IMR-90 (cell line): ENCODE measurements at regions not wholly inside any gene's neighbourhood (a gene's known extent, or its start where the extent isn't known, plus 50 kb on each side); places are given as distances from the start of the nearest gene placed in this dataset.

Experiments used
- ATAC-seq: fragments of 200-7000 bp; cut with Tn5 transposase; 2 replicates; pipeline ENCODE4 v1.9.1; 2020; ENCODE audit warnings: low read depth, mild to moderate bottlenecking, moderate library complexity
- BruUV-seq: library from RNA; stranded (reverse); fragments of 400-500 nt; replicated peaks from 2 replicates; lab custom pipeline; 2021; lab: Mats Ljungman, UMichigan
- CTCF ChIA-PET: fragments of 300-600 bp; formaldehyde crosslinking; extraction: SDS; loops from one replicate; lab custom pipeline; 2021; ENCODE audit warnings: antibody characterized with exemption; lab: Yijun Ruan, JAX
- POLR2A ChIA-PET: fragments of 300-600 bp; sonication (Branson Sonifier 250); formaldehyde crosslinking; loops from one replicate; lab custom pipeline; 2022; ENCODE audit warnings: antibody characterized with exemption; ENCODE audit not compliant: unreplicated experiment; lab: Charles Lee
- DNase-seq: peaks from one replicate; pipeline ENCODE4 v3.0.0; 2013
- H2AFZ ChIP-seq: replicated peaks from 2 replicates; pipeline ENCODE3; 2013; ENCODE audit warnings: low read length, mild to moderate bottlenecking; ENCODE audit not compliant: poor library complexity
- H2AK5ac ChIP-seq: 2 replicates; pipeline ENCODE4 v1.6.1; 2013; ENCODE audit warnings: low read depth, low read length, inconsistent platforms
- H2AK9ac ChIP-seq: replicated peaks from 2 replicates; pipeline ENCODE3; 2013; ENCODE audit warnings: mild to moderate bottlenecking, low read depth, low read length, moderate library complexity; ENCODE audit not compliant: poor library complexity
- H2BK120ac ChIP-seq: 2 replicates; pipeline ENCODE4 v1.6.1; 2013; ENCODE audit warnings: low read depth, low read length, inconsistent platforms
- H2BK15ac ChIP-seq: 3 replicates; pipeline ENCODE4 v1.6.1; 2013; ENCODE audit warnings: low read depth, low read length, inconsistent platforms
- H2BK20ac ChIP-seq: 2 replicates; pipeline ENCODE4 v1.6.1; 2013; ENCODE audit warnings: low read depth, mild to moderate bottlenecking, inconsistent platforms, low read length, moderate library complexity
- H2BK5ac ChIP-seq: 2 replicates; pipeline ENCODE4 v1.6.1; 2013; ENCODE audit warnings: mild to moderate bottlenecking, low read depth, low read length, inconsistent platforms; ENCODE audit not compliant: poor library complexity, severe bottlenecking
- H3K14ac ChIP-seq: replicated peaks from 2 replicates; pipeline ENCODE4 v1.6.1; 2013; ENCODE audit warnings: low read depth, low read length, inconsistent platforms
- H3K18ac ChIP-seq: 2 replicates; pipeline ENCODE4 v1.6.1; 2013; ENCODE audit warnings: low read depth, low read length, control low read depth
- H3K23ac ChIP-seq: 2 replicates; pipeline ENCODE4 v1.6.1; 2013; ENCODE audit warnings: low read depth, low read length, inconsistent platforms
- H3K27ac ChIP-seq: 2 replicates; pipeline ENCODE4 v1.5.1; 2013; ENCODE audit warnings: mild to moderate bottlenecking, control low read depth, low read length; ENCODE audit not compliant: insufficient read depth
- H3K27me3 ChIP-seq: 2 replicates; pipeline ENCODE4 v1.6.1; 2013; ENCODE audit warnings: low read length; ENCODE audit not compliant: control insufficient read depth, insufficient read depth
- H3K36me3 ChIP-seq: 2 replicates; pipeline ENCODE4 v1.6.1; 2013; ENCODE audit warnings: low read length, mixed read lengths; ENCODE audit not compliant: control insufficient read depth, insufficient read depth
- H3K4ac ChIP-seq: 2 replicates; pipeline ENCODE4 v1.6.1; 2013; ENCODE audit warnings: low read depth, low read length, inconsistent platforms
- H3K4me1 ChIP-seq: 2 replicates; pipeline ENCODE4 v1.6.1; 2013; ENCODE audit warnings: low read length, mixed read lengths; ENCODE audit not compliant: control insufficient read depth, insufficient read depth
- H3K4me2 ChIP-seq: 2 replicates; pipeline ENCODE4 v1.6.1; 2013; ENCODE audit warnings: low read depth, mild to moderate bottlenecking, control low read depth, low read length, moderate library complexity
- H3K4me3 ChIP-seq: 2 replicates; pipeline ENCODE4 v1.5.1; 2013; ENCODE audit warnings: low read depth, mild to moderate bottlenecking, control low read depth, low read length, moderate library complexity; ENCODE audit not compliant: insufficient read depth
- H3K56ac ChIP-seq: 2 replicates; pipeline ENCODE4 v1.6.1; 2013; ENCODE audit warnings: low read length, inconsistent platforms; ENCODE audit not compliant: insufficient read depth; ENCODE audit errors: extremely low read depth
- H3K79me1 ChIP-seq, 2 experiments: 2 replicates each; pipeline ENCODE4 v1.6.1; 2013; ENCODE audit warnings: low read length in 2 of 2, inconsistent platforms in 1 of 2, low read depth in 1 of 2
- H3K9ac ChIP-seq: 2 replicates; pipeline ENCODE4 v1.6.1; 2013; ENCODE audit warnings: low read depth, low read length, control low read depth
- H3K9me1 ChIP-seq: 2 replicates; pipeline ENCODE4 v1.6.1; 2013; ENCODE audit warnings: low read length, inconsistent platforms; ENCODE audit not compliant: insufficient read depth
- H3K9me3 ChIP-seq: 2 replicates; pipeline ENCODE4 v1.6.1; 2013; ENCODE audit warnings: low read length; ENCODE audit not compliant: control insufficient read depth, insufficient read depth
- H4K20me1 ChIP-seq: 2 replicates; pipeline ENCODE4 v1.6.1; 2013; ENCODE audit warnings: low read length, inconsistent platforms; ENCODE audit not compliant: insufficient read depth
- H4K5ac ChIP-seq: 2 replicates; pipeline ENCODE4 v1.6.1; 2013; ENCODE audit warnings: mild to moderate bottlenecking, low read depth, low read length, control low read depth
- H4K8ac ChIP-seq, 2 experiments: 2 replicates each; pipeline ENCODE4 v1.6.1; 2013; ENCODE audit warnings: low read depth in 2 of 2, low read length in 2 of 2, control low read depth in 1 of 2, inconsistent platforms in 1 of 2
- H4K91ac ChIP-seq: 2 replicates; pipeline ENCODE4 v1.6.1; 2013; ENCODE audit warnings: low read depth, low read length, inconsistent platforms; ENCODE audit not compliant: insufficient read depth
- BHLHE40 ChIP-seq: fragments of 150-350 bp; IDR thresholded peaks from 2 replicates; pipeline ENCODE4 v1.6.1; 2016; ENCODE audit warnings: mild to moderate bottlenecking, low read depth, low read length
- CEBPB ChIP-seq: IDR thresholded peaks from 2 replicates; pipeline ENCODE4 v1.6.1; 2012; ENCODE audit warnings: low read depth, low read length, improper control_type of control experiment
- CHD1 ChIP-seq: IDR thresholded peaks from 2 replicates; pipeline ENCODE4 v1.6.1; 2012; ENCODE audit warnings: low read depth, low read length, improper control_type of control experiment
- FOS ChIP-seq: fragments of 150-350 bp; IDR thresholded peaks from 2 replicates; pipeline ENCODE4 v1.6.1; 2016; ENCODE audit warnings: low read depth, low read length
- MAFK ChIP-seq: IDR thresholded peaks from 2 replicates; pipeline ENCODE4 v1.6.1; 2012; ENCODE audit warnings: low read depth, low read length, improper control_type of control experiment
- MAZ ChIP-seq: IDR thresholded peaks from 2 replicates; pipeline ENCODE4 v1.6.1; 2012; ENCODE audit warnings: low read depth, mild to moderate bottlenecking, low read length, improper control_type of control experiment, moderate library complexity, borderline replicate concordance
- MXI1 ChIP-seq: IDR thresholded peaks from 2 replicates; pipeline ENCODE4 v1.6.1; 2012; ENCODE audit warnings: low read depth, mild to moderate bottlenecking, low read length, moderate library complexity, borderline replicate concordance
- NFE2L2 ChIP-seq: fragments of 150-350 bp; IDR thresholded peaks from 2 replicates; pipeline ENCODE4 v1.6.1; 2016; ENCODE audit warnings: low read depth, mild to moderate bottlenecking, low read length
- POLR2A ChIP-seq: IDR thresholded peaks from 2 replicates; pipeline ENCODE4 v1.6.1; 2012; ENCODE audit warnings: mild to moderate bottlenecking, low read depth, low read length
- RAD21 ChIP-seq: IDR thresholded peaks from 2 replicates; pipeline ENCODE4 v1.6.1; 2012; ENCODE audit warnings: low read length, improper control_type of control experiment
- RCOR1 ChIP-seq: IDR thresholded peaks from 2 replicates; pipeline ENCODE4 v1.6.1; 2012; ENCODE audit warnings: mild to moderate bottlenecking, low read length, improper control_type of control experiment; ENCODE audit not compliant: insufficient replicate concordance
- RFX5 ChIP-seq: IDR thresholded peaks from 2 replicates; pipeline ENCODE4 v1.8.0; 2012; ENCODE audit warnings: low read depth, mild to moderate bottlenecking, low read length, moderate library complexity
- SMC3 ChIP-seq: fragments of 150-350 bp; IDR thresholded peaks from 2 replicates; pipeline ENCODE4 v1.6.1; 2016; ENCODE audit warnings: low read depth, mild to moderate bottlenecking, antibody characterized with exemption, low read length, moderate library complexity
- WGBS, 2 experiments: methylation state at CpG; one replicate each; pipeline versions ENCODE4 v1.1.5 to v1.1.7; 2013; ENCODE audit warnings: missing lambda C conversion rate in 2 of 2; ENCODE audit not compliant: insufficient read length in 1 of 2; ENCODE audit errors: extremely low coverage in 2 of 2; 5-methylcytosine and 5-hydroxymethylcytosine counted together
- dilution Hi-C: fragments of 300-500 bp; cut with HindIII; formaldehyde crosslinking; loops from one replicate; pipeline ENCODE4 v1.14.3; 2018; ENCODE audit warnings: low sequenced_read_pairs; ENCODE audit not compliant: unreplicated experiment
- in situ Hi-C: fragments of 300-500 bp; cut with MboI; formaldehyde crosslinking; loops from 3 replicates; pipeline ENCODE4 v1.14.3; 2019; ENCODE audit warnings: low sequenced_read_pairs, inconsistent platforms, mixed read lengths
- intact Hi-C: fragments of 100-400 bp; cut with micrococcal nuclease; formaldehyde crosslinking; loops from 2 replicates; pipeline ENCODE4 v1.10.0; 2022
- TF ChIP-seq, protein P1 (sequence below): fragments of 150-350 bp; IDR thresholded peaks from 2 replicates; pipeline ENCODE4 v1.6.1; 2016; ENCODE audit warnings: low read depth, mild to moderate bottlenecking, low read length, moderate library complexity, borderline replicate concordance
- TF ChIP-seq, protein P2 (sequence below): fragments of 150-350 bp; IDR thresholded peaks from 2 replicates; pipeline ENCODE4 v1.6.1; 2017; ENCODE audit warnings: mild to moderate bottlenecking, antibody characterized with exemption, low read length, low read depth
- TF ChIP-seq, protein P3 (sequence below): conservative IDR thresholded peaks from 2 replicates; pipeline ENCODE4 v1.5.1; 2012; ENCODE audit warnings: mild to moderate bottlenecking, low read depth, low read length, improper control_type of control experiment

DNA sequence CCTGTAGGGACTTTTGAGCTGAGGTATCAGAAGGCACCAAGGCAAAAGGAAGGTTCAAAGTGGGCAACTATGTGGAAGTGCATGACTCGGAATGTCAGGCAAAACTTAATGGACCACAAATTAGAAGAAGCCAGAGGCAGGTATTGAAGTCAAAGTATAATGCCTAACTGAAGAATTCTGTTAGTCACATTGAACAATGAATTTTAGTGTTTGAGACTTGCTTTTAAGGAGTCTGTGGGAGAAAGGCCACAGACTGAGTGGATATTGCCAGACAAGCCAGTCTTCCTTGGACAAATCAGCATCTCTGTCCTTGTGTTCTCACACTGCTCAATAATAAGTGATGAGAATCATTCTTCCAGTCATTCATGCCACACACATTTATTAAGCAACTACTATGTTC, 498.9 kb downstream of the STK39 start:
- Histone ChIP-seq H3K27me3 (no peaks in the 10 kb centered on the region; the same call in 1 of the 2 replicates), H3K4me2 (no peak overlapping the region), H3K36me3 (no peaks in the 10 kb centered on the region), H4K20me1 (no peaks in the 10 kb centered on the region), H3K9ac (no peak overlapping the region), H2AK9ac (no peak overlapping the region), H4K91ac (no peak overlapping the region), H3K4ac (no peak overlapping the region), H3K9me1 (no peaks in the 10 kb centered on the region), H3K27ac (no peak overlapping the region), H3K56ac (no peak overlapping the region), H3K79me1 (no peaks in the 10 kb centered on the region), H3K23ac (no peak overlapping the region), H4K5ac (no peak overlapping the region), H2BK15ac (no peak overlapping the region), H3K4me3 (no peak overlapping the region), H4K8ac (no peak overlapping the region), H3K14ac (no peak overlapping the region), H2BK5ac (no peak overlapping the region), H2AFZ (no peak overlapping the region), H3K18ac (no peak overlapping the region), H2BK120ac (no peak overlapping the region), H3K9me3 (no peaks in the 10 kb centered on the region; the same call in 1 of the 2 replicates), H3K4me1 (no peaks in the 10 kb centered on the region), H2AK5ac (no peak overlapping the region), H2BK20ac (no peak overlapping the region)
- intact Hi-C loops, result no loop called here
- CTCF ChIA-PET, result no interaction called here
- no TSS peak for BruUV-seq
- in situ Hi-C loops, result no loop called here
- POLR2A ChIA-PET, result no interaction called here
- ATAC-seq (no peak), DNase-seq (no peak)
- TF ChIP-seq RAD21, result no peak
- TF ChIP-seq FOS, result no peak
- TF ChIP-seq CHD1, result no peak
- TF ChIP-seq POLR2A, result no peak
- no peak for TF ChIP-seq RFX5
- TF ChIP-seq, protein P1, sequence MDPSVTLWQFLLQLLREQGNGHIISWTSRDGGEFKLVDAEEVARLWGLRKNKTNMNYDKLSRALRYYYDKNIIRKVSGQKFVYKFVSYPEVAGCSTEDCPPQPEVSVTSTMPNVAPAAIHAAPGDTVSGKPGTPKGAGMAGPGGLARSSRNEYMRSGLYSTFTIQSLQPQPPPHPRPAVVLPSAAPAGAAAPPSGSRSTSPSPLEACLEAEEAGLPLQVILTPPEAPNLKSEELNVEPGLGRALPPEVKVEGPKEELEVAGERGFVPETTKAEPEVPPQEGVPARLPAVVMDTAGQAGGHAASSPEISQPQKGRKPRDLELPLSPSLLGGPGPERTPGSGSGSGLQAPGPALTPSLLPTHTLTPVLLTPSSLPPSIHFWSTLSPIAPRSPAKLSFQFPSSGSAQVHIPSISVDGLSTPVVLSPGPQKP, result no peak
- no peak for TF ChIP-seq SMC3
- TF ChIP-seq, protein P2, sequence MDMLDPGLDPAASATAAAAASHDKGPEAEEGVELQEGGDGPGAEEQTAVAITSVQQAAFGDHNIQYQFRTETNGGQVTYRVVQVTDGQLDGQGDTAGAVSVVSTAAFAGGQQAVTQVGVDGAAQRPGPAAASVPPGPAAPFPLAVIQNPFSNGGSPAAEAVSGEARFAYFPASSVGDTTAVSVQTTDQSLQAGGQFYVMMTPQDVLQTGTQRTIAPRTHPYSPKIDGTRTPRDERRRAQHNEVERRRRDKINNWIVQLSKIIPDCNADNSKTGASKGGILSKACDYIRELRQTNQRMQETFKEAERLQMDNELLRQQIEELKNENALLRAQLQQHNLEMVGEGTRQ, result no peak
- TF ChIP-seq MXI1, result no peak
- no peak for TF ChIP-seq NFE2L2
- no peak for TF ChIP-seq MAFK
- TF ChIP-seq BHLHE40, result no peak
- TF ChIP-seq, protein P3, sequence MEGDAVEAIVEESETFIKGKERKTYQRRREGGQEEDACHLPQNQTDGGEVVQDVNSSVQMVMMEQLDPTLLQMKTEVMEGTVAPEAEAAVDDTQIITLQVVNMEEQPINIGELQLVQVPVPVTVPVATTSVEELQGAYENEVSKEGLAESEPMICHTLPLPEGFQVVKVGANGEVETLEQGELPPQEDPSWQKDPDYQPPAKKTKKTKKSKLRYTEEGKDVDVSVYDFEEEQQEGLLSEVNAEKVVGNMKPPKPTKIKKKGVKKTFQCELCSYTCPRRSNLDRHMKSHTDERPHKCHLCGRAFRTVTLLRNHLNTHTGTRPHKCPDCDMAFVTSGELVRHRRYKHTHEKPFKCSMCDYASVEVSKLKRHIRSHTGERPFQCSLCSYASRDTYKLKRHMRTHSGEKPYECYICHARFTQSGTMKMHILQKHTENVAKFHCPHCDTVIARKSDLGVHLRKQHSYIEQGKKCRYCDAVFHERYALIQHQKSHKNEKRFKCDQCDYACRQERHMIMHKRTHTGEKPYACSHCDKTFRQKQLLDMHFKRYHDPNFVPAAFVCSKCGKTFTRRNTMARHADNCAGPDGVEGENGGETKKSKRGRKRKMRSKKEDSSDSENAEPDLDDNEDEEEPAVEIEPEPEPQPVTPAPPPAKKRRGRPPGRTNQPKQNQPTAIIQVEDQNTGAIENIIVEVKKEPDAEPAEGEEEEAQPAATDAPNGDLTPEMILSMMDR, result no peak
- TF ChIP-seq CEBPB, result no peak
- no peak for TF ChIP-seq MAZ
- no peak for TF ChIP-seq RCOR1
- dilution Hi-C loops, result no loop called here
- WGBS, 2 experiments, result 67% methylated on average over 1 of the region's 1 CpG; no CpG with 5 or more reads in 1 of the 2 experiments
